K562 (cell line): ENCODE measurements at regions not wholly inside any gene's neighbourhood (a gene's known extent, or its start where the extent isn't known, plus 50 kb on each side); places are given as distances from the start of the nearest gene placed in this dataset.

Experiments
- ATAC-seq: fragments of 200-7000 bp; cut with Tn5 transposase; 3 replicates; pipeline ENCODE4 v1.9.1; 2020; ENCODE audit warnings: moderate library complexity
- BruUV-seq: library from RNA; stranded (reverse); fragments of 400-500 nt; replicated peaks from 2 replicates; lab custom pipeline; 2021; lab: Mats Ljungman, UMichigan
- CTCF ChIA-PET: fragments of 300-600 bp; formaldehyde crosslinking; extraction: SDS; loops from one replicate; lab custom pipeline; 2021; ENCODE audit warnings: low intra/inter-chr PET ratio; lab: Yijun Ruan, JAX
- POLR2A ChIA-PET: fragments of 300-600, 350-650 bp; sonication (Branson Sonifier 250); formaldehyde crosslinking; extraction: SDS; loops from one replicate; lab custom pipeline; 2021; ENCODE audit warnings: antibody characterized with exemption, inconsistent platforms; lab: Yijun Ruan, JAX
- DNase-seq, 4 experiments: peaks; one replicate each; pipeline versions ENCODE4 v3.0.0 to v3.0.0-alpha.2; 2011 to 2018; ENCODE audit warnings: low spot score in 3 of 4, mixed read lengths in 3 of 4; ENCODE audit errors: extremely low read depth in 1 of 4
- FAIRE-seq: peaks from 2 replicates; lab custom pipeline; 2011; peaks lifted over from hg19 to GRCh38; lab: Jason Lieb, UNC
- H2AFZ ChIP-seq: 2 replicates; pipeline ENCODE4 v1.6.0; 2011; ENCODE audit warnings: low read depth, low read length, control low read depth, inconsistent platforms
- H3K27ac ChIP-seq: fragments of 200-600 bp; 3 replicates; pipeline ENCODE4 v1.8.0; 2011; ENCODE audit warnings: low read depth, mild to moderate bottlenecking, control low read depth, inconsistent platforms, low read length, moderate library complexity, mixed read lengths; ENCODE audit errors: extremely low read depth
- H3K27me3 ChIP-seq, 2 experiments: fragments of 300-600 bp in 1 of 2; 2 replicates in 1 of 2; 3 replicates in 1 of 2; pipeline versions ENCODE4 v1.6.0 to v1.8.0; 2011; ENCODE audit warnings: inconsistent platforms in 2 of 2, low read length in 2 of 2, mild to moderate bottlenecking in 1 of 2, mixed read lengths in 1 of 2, moderate library complexity in 1 of 2; ENCODE audit not compliant: control insufficient read depth in 2 of 2, insufficient read depth in 2 of 2
- H3K36me3 ChIP-seq: fragments of 300-600 bp; 3 replicates; pipeline ENCODE4 v1.8.0; 2011; ENCODE audit warnings: mild to moderate bottlenecking, low read length, inconsistent platforms; ENCODE audit not compliant: control insufficient read depth, insufficient read depth
- H3K4me1 ChIP-seq, 2 experiments: fragments of 200-600 bp in 1 of 2; replicated peaks in 1 of 2; 2 replicates in 1 of 2; 3 replicates in 1 of 2; pipeline versions ENCODE4 v1.5.1 to v1.8.0; 2011; ENCODE audit warnings: inconsistent platforms in 2 of 2, low read length in 2 of 2, mild to moderate bottlenecking in 1 of 2, mixed read lengths in 1 of 2, moderate library complexity in 1 of 2; ENCODE audit not compliant: control insufficient read depth in 2 of 2, insufficient read depth in 2 of 2
- H3K4me2 ChIP-seq: 2 replicates; pipeline ENCODE4 v1.6.1; 2011; ENCODE audit warnings: low read length, control low read depth, inconsistent platforms, mixed read lengths; ENCODE audit not compliant: insufficient read depth
- H3K4me3 ChIP-seq: fragments of 200-600 bp; sonication (generic), shearing (Covaris generic); 2 replicates; pipeline ENCODE4 v1.5.1; 2016; ENCODE audit warnings: control low read depth, inconsistent platforms
- H3K79me2 ChIP-seq: fragments of 200-600 bp; 3 replicates; pipeline ENCODE4 v1.8.0; 2011; ENCODE audit warnings: low read length, inconsistent platforms; ENCODE audit not compliant: control insufficient read depth, insufficient read depth
- H3K9ac ChIP-seq, 2 experiments: 2 replicates each; pipeline versions ENCODE4 v1.6.0 to v1.6.1; 2011; ENCODE audit warnings: low read depth in 2 of 2, low read length in 2 of 2, control low read depth in 1 of 2, inconsistent platforms in 1 of 2, mild to moderate bottlenecking in 1 of 2, mixed read lengths in 1 of 2; ENCODE audit not compliant: insufficient read depth in 1 of 2
- H3K9me1 ChIP-seq: one replicate; pipeline ENCODE4 v1.6.0; 2011; ENCODE audit warnings: inconsistent platforms, mild to moderate bottlenecking, low read length, moderate library complexity; ENCODE audit not compliant: control insufficient read depth, insufficient read depth
- H3K9me3 ChIP-seq: replicated peaks from 2 replicates; pipeline ENCODE4 v1.5.1; 2011; ENCODE audit warnings: low read depth, low read length, inconsistent platforms; ENCODE audit not compliant: control insufficient read depth, insufficient read depth
- H4K20me1 ChIP-seq: replicated peaks from 2 replicates; pipeline ENCODE4 v1.6.1; 2011; ENCODE audit warnings: low read length, inconsistent platforms, mixed read lengths; ENCODE audit not compliant: control insufficient read depth, insufficient read depth
- CBFA2T3 ChIP-seq: fragments of 450-650 bp; IDR thresholded peaks from 2 replicates; pipeline ENCODE4 v1.6.1; 2017
- CBX1 ChIP-seq: sonication (generic); IDR thresholded peaks from 2 replicates; pipeline ENCODE4 v1.6.1; 2016; ENCODE audit warnings: antibody characterized with exemption, low read depth, mild to moderate bottlenecking
- CHD1 ChIP-seq: fragments of 200-600 bp; sonication (generic); IDR thresholded peaks from one replicate; pipeline ENCODE4 v1.6.1; 2012; ENCODE audit warnings: mild to moderate bottlenecking, moderate library complexity, low read length, inconsistent platforms
- FOSL1 ChIP-seq: fragments of 200-800 bp; sonication (Bioruptor generic); conservative IDR thresholded peaks from 2 replicates; pipeline ENCODE4 v1.6.1; 2016; ENCODE audit warnings: missing genetic modification characterization, missing compliant biosample characterization
- GATA2 ChIP-seq: sonication (generic); formaldehyde crosslinking; IDR thresholded peaks from 2 replicates; pipeline ENCODE4 v1.4.0; 2020; ENCODE audit warnings: mild to moderate bottlenecking, missing genetic modification reagents
- HDGF ChIP-seq: fragments of 450-650 bp; IDR thresholded peaks from 2 replicates; pipeline ENCODE4 v1.6.1; 2016
- HIVEP1 ChIP-seq: fragments of 250-450 bp; sonication (Bioruptor Pico); IDR thresholded peaks from 2 replicates; pipeline ENCODE4 v1.4.0; 2020; ENCODE audit warnings: mild to moderate bottlenecking
- KDM2B ChIP-seq: fragments of 250-450 bp; sonication (Bioruptor Pico); IDR thresholded peaks from 2 replicates; pipeline ENCODE4 v1.8.0; 2021; ENCODE audit warnings: mild to moderate bottlenecking, moderate library complexity
- KLF16 ChIP-seq: IDR thresholded peaks from 2 replicates; pipeline ENCODE4 v1.6.1; 2016; ENCODE audit warnings: antibody characterized with exemption
- LCOR ChIP-seq: sonication (generic); formaldehyde crosslinking; IDR thresholded peaks from 2 replicates; pipeline ENCODE4 v1.8.0; 2022; ENCODE audit warnings: mild to moderate bottlenecking, missing genetic modification reagents
- MBD2 ChIP-seq: sonication (generic); IDR thresholded peaks from 2 replicates; pipeline ENCODE4 v1.6.1; 2016; ENCODE audit warnings: low read depth, borderline replicate concordance
- NCOA4 ChIP-seq: fragments of 450-650 bp; IDR thresholded peaks from 2 replicates; pipeline ENCODE4 v1.6.1; 2018; ENCODE audit warnings: mild to moderate bottlenecking; ENCODE audit not compliant: partially characterized antibody
- NCOR1 ChIP-seq: fragments of 450-650 bp; IDR thresholded peaks from 2 replicates; pipeline ENCODE4 v1.6.1; 2016; ENCODE audit warnings: mild to moderate bottlenecking, moderate library complexity
- PRMT5 ChIP-seq: sonication (generic); formaldehyde crosslinking; IDR thresholded peaks from 2 replicates; pipeline ENCODE4 v1.5.0; 2020; ENCODE audit warnings: missing genetic modification reagents
- RUNX1 ChIP-seq: sonication (generic); IDR thresholded peaks from 2 replicates; pipeline ENCODE4 v1.6.1; 2016; ENCODE audit warnings: antibody characterized with exemption, low read depth
- SMAD3 ChIP-seq: fragments of 450-650 bp; formaldehyde crosslinking; conservative IDR thresholded peaks from 2 replicates; pipeline ENCODE4 v1.4.0; 2020; ENCODE audit warnings: mild to moderate bottlenecking
- STAT5A ChIP-seq: IDR thresholded peaks from 2 replicates; pipeline ENCODE4 v1.6.1; 2012; ENCODE audit warnings: low read length, inconsistent platforms, borderline replicate concordance
- TEAD4 ChIP-seq, 2 experiments: sonication (generic) in 1 of 2; formaldehyde crosslinking in 1 of 2; IDR thresholded peaks; 2 replicates each; pipeline versions ENCODE4 v1.6.1 to v1.8.0; 2012 to 2022; ENCODE audit warnings: borderline replicate concordance in 1 of 2, inconsistent platforms in 1 of 2, low read length in 1 of 2, mild to moderate bottlenecking in 1 of 2, missing genetic modification reagents in 1 of 2
- ZNF184 ChIP-seq: sonication (generic); formaldehyde crosslinking; IDR thresholded peaks from 2 replicates; pipeline ENCODE4 v1.5.0; 2020; ENCODE audit warnings: missing genetic modification reagents
- ZNF282 ChIP-seq: sonication (generic); formaldehyde crosslinking; IDR thresholded peaks from 2 replicates; pipeline ENCODE4 v1.8.1; 2023; ENCODE audit warnings: missing genetic modification reagents
- ZNF778 ChIP-seq: fragments of 450-650 bp; formaldehyde crosslinking; IDR thresholded peaks from 2 replicates; pipeline ENCODE4 v1.4.0; 2020; ENCODE audit warnings: mild to moderate bottlenecking, moderate library complexity
- WGBS: fragments of 100-300 bp; shearing (Covaris generic); methylation state at CpG from one replicate; pipeline ENCODE4 v1.1.6; 2016; ENCODE audit warnings: low coverage, mixed read lengths; ENCODE audit not compliant: insufficient coverage; ENCODE audit errors: missing lambda C conversion rate; 5-methylcytosine and 5-hydroxymethylcytosine counted together
- in situ Hi-C: fragments of 300-500 bp; cut with MboI; formaldehyde crosslinking; loops from 4 replicates; pipeline ENCODE4 v1.15.0; 2018; ENCODE audit warnings: inconsistent platforms, mixed read lengths
- intact Hi-C: fragments of 100-400 bp; cut with micrococcal nuclease; formaldehyde crosslinking; loops from 2 replicates; pipeline ENCODE4 v1.14.2; 2022
- TF ChIP-seq, protein P1 (sequence below): fragments of 250-450 bp; sonication (Bioruptor Pico); IDR thresholded peaks from 2 replicates; pipeline ENCODE4 v1.4.0; 2020; ENCODE audit warnings: borderline replicate concordance
- TF ChIP-seq, protein P2 (sequence below): fragments of 450-650 bp; IDR thresholded peaks from one replicate; pipeline ENCODE4 v1.6.1; 2018; ENCODE audit warnings: mild to moderate bottlenecking, moderate library complexity; ENCODE audit not compliant: partially characterized antibody
- TF ChIP-seq, protein P3 (sequence below): sonication (generic); formaldehyde crosslinking; IDR thresholded peaks from 2 replicates; pipeline ENCODE4 v1.8.1; 2023; ENCODE audit warnings: mild to moderate bottlenecking, missing genetic modification reagents, moderate library complexity

DNA sequence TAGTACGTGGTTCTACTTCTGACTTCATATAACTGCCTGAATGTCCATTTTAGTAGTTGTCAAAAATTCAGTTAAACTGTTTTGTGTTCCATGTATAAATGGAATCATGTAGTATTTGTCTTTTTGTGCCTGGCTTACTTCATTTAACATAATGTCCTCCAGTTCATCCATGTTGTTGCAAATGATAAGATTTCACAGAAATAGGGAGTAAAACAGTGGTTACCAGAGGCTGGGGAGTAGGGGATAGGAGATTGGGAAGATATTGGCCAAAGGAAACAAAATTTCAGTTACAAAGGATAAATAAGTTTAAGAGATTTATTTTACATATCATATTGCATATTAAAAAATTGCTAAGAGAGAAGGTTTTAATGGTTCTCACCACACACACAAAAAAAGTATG lies 425.0 kb upstream of the MEF2C start:
- no peak overlapping the region for H3K4me3 ChIP-seq
- no peak overlapping the region for H3K27ac ChIP-seq
- H4K20me1 ChIP-seq = no peaks in the 10 kb centered on the region
- WGBS = 15% methylated on average over 1 of the region's 1 CpG
- H2AFZ ChIP-seq = no peak overlapping the region
- peak; percentile 76 for FAIRE-seq
- no peaks in the 10 kb centered on the region for H3K9me3 ChIP-seq
- no peak for ATAC-seq
- DNase-seq = peak in 1 of 4 experiments; percentile 19
- ChIA-PET POLR2A (no interaction called here), CTCF (no interaction called here)
- intact Hi-C loops = no loop called here
- in situ Hi-C loops = no loop called here
- no peaks in the 10 kb centered on the region for H3K36me3 ChIP-seq
- no peaks in the 10 kb centered on the region for H3K9me1 ChIP-seq
- H3K4me2 ChIP-seq = no peak overlapping the region
- no peaks in the 10 kb centered on the region for H3K79me2 ChIP-seq
- H3K27me3 ChIP-seq = no peaks in the 10 kb centered on the region
- peaks cover 0 to 19% of the 10 kb centered on the region in 2 experiments; a peak in 2 of 5 replicates for H3K4me1 ChIP-seq
- BruUV-seq = no TSS peak
- H3K9ac ChIP-seq = no peak overlapping the region
- no peak for TF ChIP-seq ZNF778 (CRISPR knock-in tag)
- TF ChIP-seq KDM2B (CRISPR knock-in tag) = no peak
- TF ChIP-seq, protein P1, sequence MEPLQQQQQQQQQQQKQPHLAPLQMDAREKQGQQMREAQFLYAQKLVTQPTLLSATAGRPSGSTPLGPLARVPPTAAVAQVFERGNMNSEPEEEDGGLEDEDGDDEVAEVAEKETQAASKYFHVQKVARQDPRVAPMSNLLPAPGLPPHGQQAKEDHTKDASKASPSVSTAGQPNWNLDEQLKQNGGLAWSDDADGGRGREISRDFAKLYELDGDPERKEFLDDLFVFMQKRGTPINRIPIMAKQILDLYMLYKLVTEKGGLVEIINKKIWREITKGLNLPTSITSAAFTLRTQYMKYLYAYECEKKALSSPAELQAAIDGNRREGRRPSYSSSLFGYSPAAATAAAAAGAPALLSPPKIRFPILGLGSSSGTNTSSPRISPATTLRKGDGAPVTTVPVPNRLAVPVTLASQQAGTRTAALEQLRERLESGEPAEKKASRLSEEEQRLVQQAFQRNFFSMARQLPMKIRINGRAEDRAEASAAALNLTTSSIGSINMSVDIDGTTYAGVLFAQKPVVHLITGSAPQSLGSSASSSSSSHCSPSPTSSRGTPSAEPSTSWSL (CRISPR knock-in tag) = no peak
- TF ChIP-seq ZNF282 (CRISPR knock-in tag) = no peak
- TF ChIP-seq GATA2 (CRISPR knock-in tag) = no peak
- TF ChIP-seq, protein P2, sequence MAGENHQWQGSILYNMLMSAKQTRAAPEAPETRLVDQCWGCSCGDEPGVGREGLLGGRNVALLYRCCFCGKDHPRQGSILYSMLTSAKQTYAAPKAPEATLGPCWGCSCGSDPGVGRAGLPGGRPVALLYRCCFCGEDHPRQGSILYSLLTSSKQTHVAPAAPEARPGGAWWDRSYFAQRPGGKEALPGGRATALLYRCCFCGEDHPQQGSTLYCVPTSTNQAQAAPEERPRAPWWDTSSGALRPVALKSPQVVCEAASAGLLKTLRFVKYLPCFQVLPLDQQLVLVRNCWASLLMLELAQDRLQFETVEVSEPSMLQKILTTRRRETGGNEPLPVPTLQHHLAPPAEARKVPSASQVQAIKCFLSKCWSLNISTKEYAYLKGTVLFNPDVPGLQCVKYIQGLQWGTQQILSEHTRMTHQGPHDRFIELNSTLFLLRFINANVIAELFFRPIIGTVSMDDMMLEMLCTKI = no peak
- TF ChIP-seq TEAD4 (IDR thresholded peaks at IDR 0.05; ENCODE audit: low read length) = peak; percentile 46; the same call in 1 of the 2 replicates
- TF ChIP-seq TEAD4 (CRISPR knock-in tag; IDR thresholded peaks at IDR 0.05; ENCODE audit: borderline replicate concordance) = no peak
- TF ChIP-seq NCOR1 = 0 out of 2 replicates have a peak, but pooled peaks have one; percentile 12
- TF ChIP-seq, protein P3, sequence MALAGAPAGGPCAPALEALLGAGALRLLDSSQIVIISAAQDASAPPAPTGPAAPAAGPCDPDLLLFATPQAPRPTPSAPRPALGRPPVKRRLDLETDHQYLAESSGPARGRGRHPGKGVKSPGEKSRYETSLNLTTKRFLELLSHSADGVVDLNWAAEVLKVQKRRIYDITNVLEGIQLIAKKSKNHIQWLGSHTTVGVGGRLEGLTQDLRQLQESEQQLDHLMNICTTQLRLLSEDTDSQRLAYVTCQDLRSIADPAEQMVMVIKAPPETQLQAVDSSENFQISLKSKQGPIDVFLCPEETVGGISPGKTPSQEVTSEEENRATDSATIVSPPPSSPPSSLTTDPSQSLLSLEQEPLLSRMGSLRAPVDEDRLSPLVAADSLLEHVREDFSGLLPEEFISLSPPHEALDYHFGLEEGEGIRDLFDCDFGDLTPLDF = no peak
- TF ChIP-seq CBX1 = no peak
- TF ChIP-seq STAT5A = peak; percentile 26; the same call in 1 of the 2 replicates
- TF ChIP-seq KLF16 = peak; percentile 61
- TF ChIP-seq RUNX1 = no peak
- TF ChIP-seq HIVEP1 (CRISPR knock-in tag) = no peak
- TF ChIP-seq ZNF184 (CRISPR knock-in tag) = no peak
- no peak for TF ChIP-seq MBD2
- no peak for TF ChIP-seq FOSL1 (tag)
- TF ChIP-seq CBFA2T3 = peak; percentile 66
- TF ChIP-seq PRMT5 = no peak
- TF ChIP-seq CHD1 = no peak
- no peak for TF ChIP-seq HDGF
- no peak for TF ChIP-seq NCOA4
- no peak for TF ChIP-seq LCOR
- TF ChIP-seq SMAD3 = no peak
